ENCODE measurements at regions not wholly inside any gene's neighbourhood (a gene's known extent, or its start where the extent isn't known, plus 50 kb on each side); places are given as distances from the start of the nearest gene placed in this dataset.

DNA sequence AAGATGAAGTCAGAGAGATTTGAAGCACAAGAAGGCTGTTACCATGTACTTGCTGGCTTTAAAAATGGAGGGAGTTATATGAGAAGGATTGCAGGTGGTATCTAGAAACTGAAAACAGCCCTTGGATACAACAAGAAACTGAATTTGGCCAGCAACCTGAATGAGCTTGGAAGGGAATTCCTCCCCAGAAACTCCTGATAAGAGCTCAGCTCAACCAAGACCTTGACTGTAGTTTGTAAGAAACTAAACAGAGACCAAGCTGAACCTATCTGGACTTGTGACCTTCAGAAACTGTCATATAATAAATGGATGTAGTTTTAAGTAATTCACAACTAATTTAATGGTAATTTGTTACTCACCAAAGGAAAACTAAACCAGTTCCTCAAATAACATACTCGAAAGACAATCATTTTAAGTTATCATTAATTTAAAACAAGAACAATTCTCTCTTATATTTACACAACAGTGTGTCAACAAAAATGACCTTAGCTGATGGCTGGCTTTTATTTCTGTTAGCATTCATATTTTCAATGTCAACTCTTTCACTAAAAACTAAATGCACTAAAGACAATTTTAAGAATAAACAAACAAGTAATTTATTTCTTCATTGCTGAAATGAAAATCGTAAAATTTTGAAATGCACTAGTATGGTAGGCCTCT lies 1218.4 kb upstream of the TMPRSS15 start:
- TF ChIP-seq, protein P1, sequence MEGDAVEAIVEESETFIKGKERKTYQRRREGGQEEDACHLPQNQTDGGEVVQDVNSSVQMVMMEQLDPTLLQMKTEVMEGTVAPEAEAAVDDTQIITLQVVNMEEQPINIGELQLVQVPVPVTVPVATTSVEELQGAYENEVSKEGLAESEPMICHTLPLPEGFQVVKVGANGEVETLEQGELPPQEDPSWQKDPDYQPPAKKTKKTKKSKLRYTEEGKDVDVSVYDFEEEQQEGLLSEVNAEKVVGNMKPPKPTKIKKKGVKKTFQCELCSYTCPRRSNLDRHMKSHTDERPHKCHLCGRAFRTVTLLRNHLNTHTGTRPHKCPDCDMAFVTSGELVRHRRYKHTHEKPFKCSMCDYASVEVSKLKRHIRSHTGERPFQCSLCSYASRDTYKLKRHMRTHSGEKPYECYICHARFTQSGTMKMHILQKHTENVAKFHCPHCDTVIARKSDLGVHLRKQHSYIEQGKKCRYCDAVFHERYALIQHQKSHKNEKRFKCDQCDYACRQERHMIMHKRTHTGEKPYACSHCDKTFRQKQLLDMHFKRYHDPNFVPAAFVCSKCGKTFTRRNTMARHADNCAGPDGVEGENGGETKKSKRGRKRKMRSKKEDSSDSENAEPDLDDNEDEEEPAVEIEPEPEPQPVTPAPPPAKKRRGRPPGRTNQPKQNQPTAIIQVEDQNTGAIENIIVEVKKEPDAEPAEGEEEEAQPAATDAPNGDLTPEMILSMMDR (IDR thresholded peaks at IDR 0.05; ENCODE audit: low read length) = no peak
- TF ChIP-seq EZH2 (optimal IDR thresholded peaks at IDR 0.05; ENCODE audit: low read depth, low read length) = no peak

Measured in MM.1S (cell line).